ENCODE measurements at regions not wholly inside any gene's neighbourhood (a gene's known extent, or its start where the extent isn't known, plus 50 kb on each side); places are given as distances from the start of the nearest gene placed in this dataset.

- TF ChIP-seq RXRA (IDR thresholded peaks at IDR 0.05; ENCODE audit: borderline replicate concordance, low read depth), result no peak
- TF ChIP-seq CTCF (IDR thresholded peaks at IDR 0.05), result no peak
- TF ChIP-seq NFIC (IDR thresholded peaks at IDR 0.05; ENCODE audit: borderline replicate concordance), result no peak
- no peak for TF ChIP-seq EP300 (IDR thresholded peaks at IDR 0.05; ENCODE audit: borderline replicate concordance in 1 of 2, low read depth in 1 of 2, low read length in 1 of 2)
- TF ChIP-seq GATA2 (CRISPR knock-in tag; IDR thresholded peaks at IDR 0.05), result no peak
These were observed 54.8 kb upstream of the SOX1 start for GRCh38 chr13:112012016-112012704.

Data from SK-N-SH (cell line).